ENCODE measurements at regions not wholly inside any gene's neighbourhood (a gene's known extent, or its start where the extent isn't known, plus 50 kb on each side); places are given as distances from the start of the nearest gene placed in this dataset.
A peak's percentile ranks its signal among the peaks of the same experiment; 100 is the strongest.
"Not testable (repeated sequence)": the region's sequence is repeated elsewhere in the genome, so short reads cannot be mapped to it uniquely, and the experiment has no call there.

DNA sequence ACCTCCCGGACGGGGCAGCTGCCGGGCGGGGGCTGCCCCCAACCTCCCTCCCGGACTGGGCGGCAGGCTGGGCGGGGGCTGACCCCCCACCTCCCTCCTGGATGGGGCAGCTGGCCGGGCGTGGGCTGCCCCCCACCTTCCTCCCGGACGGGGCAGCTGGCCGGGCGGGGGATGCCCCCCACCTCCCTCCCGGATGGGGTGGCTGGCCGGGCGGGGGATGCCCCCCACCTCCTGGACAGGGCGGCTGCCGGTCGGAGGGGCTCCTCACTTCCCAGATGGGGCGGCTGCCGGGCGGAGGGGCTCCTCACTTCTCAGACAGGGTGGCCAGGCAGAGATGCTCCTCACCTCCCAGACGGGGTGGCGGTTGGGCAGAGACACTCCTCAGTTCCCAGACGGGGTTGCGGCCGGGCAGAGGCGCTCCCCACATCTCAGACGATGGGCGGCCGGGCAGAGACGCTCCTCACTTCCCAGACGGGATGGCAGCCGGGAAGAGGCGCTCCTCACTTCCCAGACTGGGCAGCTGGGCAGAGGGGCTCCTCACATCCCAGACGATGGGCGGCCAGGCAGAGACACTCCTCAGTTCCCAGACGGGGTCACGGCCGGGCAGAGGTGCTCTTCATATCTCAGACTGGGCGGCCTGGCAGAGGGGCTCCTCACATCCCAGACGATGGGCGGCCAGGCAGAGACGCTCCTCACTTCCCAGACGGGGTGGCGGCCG, 691.1 kb downstream of the BRINP1 start:
- in situ Hi-C loops (cut with HindIII; ENCODE audit: low pct_ligation_motif_present, low pct_unique_long_range_greater_than_20kb, low sequenced_read_pairs); DNase-seq: not testable (repeated sequence)

DNA sequence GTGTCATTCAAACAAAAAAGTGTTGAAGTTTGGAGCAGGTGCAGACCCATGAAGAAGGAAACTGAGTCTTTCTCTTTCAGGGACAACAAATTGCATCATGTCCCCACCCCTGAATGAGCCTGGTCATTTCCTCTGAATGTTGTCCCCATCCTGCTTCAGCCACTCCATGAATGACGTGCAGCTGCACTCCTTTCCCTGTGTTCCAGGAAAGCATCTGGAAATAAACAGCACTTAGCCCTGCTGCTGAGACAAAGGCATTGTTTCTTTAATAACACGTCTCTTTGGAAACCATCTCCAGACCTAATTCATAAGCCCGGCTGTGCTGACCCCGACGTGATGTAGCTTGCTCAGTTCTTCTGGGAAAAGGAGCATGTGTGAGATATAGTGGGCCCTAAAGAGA, 682.3 kb downstream of the BRINP1 start:
- in situ Hi-C loops (cut with HindIII; ENCODE audit: low pct_ligation_motif_present, low pct_unique_long_range_greater_than_20kb, low sequenced_read_pairs), result no loop called here
- no peak for DNase-seq

DNA sequence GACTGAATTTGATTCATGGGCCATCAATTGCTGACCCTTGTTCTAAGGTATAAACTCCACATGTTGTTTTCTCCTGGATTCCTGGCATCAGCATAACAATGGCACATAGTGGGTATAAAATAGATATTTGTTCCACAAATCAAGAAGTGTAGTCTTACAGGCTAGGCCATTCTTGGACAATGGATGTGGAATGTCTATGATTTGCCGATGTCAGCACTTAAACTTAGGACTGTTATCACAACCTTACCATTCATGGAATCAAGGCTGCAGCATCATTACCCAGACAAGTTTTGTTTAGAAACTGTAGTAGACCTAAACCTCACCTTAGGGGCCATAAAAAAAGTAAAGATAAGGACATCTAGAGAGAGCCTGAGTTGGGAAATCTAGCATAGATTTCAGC, 680.0 kb downstream of the BRINP1 start:
- in situ Hi-C loops (cut with HindIII; ENCODE audit: low pct_ligation_motif_present, low pct_unique_long_range_greater_than_20kb, low sequenced_read_pairs), result no loop called here
- no peak for DNase-seq

DNA sequence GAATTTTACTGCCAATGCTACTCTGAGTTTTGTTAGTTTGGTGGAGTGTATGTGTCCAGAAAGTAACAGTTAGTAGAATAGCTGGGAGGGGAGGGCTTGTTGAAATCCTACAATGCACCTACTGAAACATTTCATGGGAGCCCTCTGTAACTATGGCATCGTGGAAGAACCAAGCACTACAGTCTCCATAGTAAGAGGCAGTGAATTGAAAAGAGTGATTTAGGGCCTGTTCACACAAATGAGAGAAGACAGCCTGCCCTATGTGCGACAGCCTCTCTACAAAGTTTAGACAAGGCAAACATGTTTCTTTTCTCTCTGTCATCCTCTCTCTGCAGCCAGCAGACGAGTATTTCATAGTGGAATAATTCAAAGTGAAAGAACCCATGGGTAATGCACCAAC, 676.6 kb downstream of the BRINP1 start:
- in situ Hi-C loops (cut with HindIII; ENCODE audit: low pct_ligation_motif_present, low pct_unique_long_range_greater_than_20kb, low sequenced_read_pairs), result no loop called here

DNA sequence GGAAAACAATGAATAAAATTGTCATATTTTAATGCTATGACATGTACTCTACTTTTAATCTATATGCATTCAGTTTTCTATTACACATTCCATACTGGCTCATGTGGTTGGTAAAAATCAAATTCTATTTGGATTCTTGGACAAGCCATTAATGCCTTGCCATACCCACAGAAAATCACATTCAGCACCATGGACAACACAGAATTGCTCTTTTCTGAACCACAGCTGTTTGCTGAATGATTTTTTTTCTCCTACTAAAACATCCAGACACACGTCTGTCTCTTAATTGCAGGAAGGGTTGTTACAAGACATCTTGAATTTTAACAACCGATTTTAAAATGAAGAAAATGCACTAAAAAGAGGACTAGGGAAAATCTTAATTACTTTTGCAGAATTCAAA, 675.6 kb downstream of the BRINP1 start:
- DNase-seq, result peak; percentile 33
- in situ Hi-C loops (cut with HindIII; ENCODE audit: low pct_ligation_motif_present, low pct_unique_long_range_greater_than_20kb, low sequenced_read_pairs), result no loop called here

More for the DNA sequence above, 676.6 kb downstream of the BRINP1 start:
- DNase-seq, result no peak

DNA sequence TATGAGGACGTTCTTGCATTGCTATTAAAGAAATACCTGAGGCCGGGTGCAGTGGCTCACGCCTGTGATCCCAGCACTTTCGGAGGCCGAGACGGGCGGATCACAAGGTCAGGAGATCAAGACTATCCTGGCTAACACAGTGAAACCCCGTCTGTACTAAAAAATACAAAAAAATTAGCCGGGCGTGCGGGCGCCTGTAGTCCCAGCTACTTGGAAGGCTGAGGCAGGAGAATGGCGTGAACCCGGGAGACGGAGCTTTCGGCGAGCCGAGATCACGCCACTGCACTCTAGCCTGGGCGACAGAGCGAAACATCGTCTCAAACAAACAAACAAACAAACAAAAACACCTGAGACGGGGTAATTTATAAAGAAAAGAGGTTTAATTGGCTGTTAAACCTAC, 674.0 kb downstream of the BRINP1 start:
- in situ Hi-C loops (cut with HindIII; ENCODE audit: low pct_ligation_motif_present, low pct_unique_long_range_greater_than_20kb, low sequenced_read_pairs); DNase-seq: not testable (repeated sequence)

DNA sequence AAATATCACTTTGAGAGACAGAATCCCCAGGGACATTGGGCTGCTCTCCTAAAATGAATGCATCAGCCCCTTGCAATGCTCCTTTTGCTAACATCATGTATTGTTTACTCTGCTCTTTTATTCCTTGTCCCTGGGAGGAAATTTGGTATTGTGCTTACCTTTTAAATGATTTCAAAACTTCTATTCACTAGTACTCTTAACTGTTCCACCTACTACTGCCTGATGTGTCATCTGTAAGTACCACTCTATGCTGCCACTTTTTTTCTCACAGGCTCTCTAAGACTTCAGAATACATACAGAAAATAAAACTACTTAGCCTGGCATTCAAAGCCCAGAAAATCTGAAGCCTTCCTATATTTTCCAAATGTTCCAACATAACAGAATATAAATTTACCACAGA, 667.2 kb downstream of the BRINP1 start:
- in situ Hi-C loops (cut with HindIII; ENCODE audit: low pct_ligation_motif_present, low pct_unique_long_range_greater_than_20kb, low sequenced_read_pairs), result no loop called here
- DNase-seq, result no peak

DNA sequence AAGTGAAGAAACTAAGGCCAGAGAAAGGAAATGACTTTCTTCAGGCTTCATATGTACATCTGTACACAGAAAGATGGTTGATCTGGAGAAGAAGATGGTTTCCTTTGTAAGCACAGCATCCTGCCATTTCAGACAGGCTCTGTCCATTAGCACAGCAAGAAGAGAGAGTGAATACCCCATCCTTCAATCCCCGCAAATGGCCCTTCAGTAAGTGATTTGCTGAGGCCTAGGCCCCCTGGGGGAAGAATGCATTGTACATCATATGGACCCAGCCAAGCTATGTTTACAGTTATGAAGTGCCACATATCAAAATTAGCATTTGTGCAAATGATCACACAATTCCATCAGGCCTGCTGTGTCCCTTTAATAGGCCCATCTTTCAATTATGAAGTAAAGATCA, 657.4 kb downstream of the BRINP1 start:
- in situ Hi-C loops (cut with HindIII; ENCODE audit: low pct_ligation_motif_present, low pct_unique_long_range_greater_than_20kb, low sequenced_read_pairs), result no loop called here
- DNase-seq, result no peak

DNA sequence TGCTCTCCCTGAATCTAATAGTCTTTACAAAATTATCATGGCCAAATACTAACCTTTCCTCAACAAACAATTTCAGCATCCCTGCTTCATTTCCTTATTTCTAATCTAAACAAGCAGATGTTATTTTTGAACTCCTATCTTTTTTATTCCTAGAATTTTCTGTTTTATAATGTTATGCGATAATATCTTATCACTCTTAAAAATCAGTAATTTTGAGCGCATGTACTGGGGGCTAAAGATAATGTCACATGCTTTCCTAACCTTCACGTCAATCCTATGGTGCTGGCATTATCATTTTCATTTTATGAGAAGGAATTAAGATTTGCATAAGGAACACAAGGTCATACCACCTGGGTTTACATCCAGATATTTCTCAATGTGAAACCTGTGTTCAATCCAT, 648.0 kb downstream of the BRINP1 start:
- in situ Hi-C loops (cut with HindIII; ENCODE audit: low pct_ligation_motif_present, low pct_unique_long_range_greater_than_20kb, low sequenced_read_pairs), result no loop called here
- no peak for DNase-seq

DNA sequence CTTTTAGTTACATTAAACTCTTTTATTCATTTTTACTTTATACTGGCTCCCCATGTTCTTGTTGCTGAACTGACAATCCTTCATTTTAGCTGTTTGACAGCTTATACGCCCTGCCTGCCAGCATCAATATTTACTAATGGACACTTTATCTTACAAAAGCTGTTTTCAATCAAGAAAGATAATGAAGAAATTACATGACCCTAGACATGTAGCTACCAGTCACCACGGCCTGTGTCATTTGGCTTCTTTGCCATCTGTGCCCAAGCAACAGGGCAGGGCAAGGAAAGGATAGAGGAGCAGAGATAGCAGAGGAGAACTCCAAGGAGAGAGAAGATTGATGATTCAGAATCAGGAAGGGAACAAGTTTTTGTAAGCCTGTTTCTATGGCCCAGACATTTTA, 647.3 kb downstream of the BRINP1 start:
- no peak for DNase-seq
- in situ Hi-C loops (cut with HindIII; ENCODE audit: low pct_ligation_motif_present, low pct_unique_long_range_greater_than_20kb, low sequenced_read_pairs), result no loop called here

DNA sequence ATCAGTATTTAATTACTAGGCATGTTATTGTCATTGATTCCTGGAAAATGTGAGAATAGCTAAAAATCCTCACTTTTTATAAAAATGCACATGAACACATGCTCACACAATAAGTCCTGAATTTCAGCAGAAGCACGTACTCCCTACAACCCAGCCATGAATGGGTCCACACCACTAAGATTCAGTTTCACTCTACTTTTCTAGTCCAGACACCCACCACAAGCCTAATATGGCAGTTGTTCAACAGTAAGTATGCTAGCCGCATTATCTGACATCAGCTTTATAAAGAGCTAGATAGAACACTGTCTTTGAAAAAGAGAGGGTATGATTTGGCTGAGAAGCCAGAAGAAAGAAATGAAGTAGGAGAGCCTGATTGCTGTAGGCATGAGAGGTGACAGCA, 639.3 kb downstream of the BRINP1 start:
- in situ Hi-C loops (cut with HindIII; ENCODE audit: low pct_ligation_motif_present, low pct_unique_long_range_greater_than_20kb, low sequenced_read_pairs), result no loop called here
- no peak for DNase-seq

DNA sequence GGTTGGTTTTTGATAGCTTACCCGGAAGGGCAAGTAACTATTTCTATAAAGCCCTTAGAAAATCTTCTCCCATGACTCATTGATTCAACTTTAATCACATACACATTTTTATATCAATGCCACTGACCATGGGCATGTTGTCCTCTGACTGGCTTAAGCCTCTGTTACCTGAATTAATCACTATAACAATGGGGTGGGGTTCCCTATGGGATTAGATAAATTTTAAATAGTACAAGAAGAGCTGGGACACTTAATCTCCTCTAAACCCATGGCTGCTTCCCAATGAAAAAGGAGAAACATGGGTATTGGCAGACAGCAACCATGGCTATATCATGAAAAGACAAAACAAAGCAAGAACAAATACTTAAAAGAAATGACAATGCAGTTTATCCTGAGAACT, 636.2 kb downstream of the BRINP1 start:
- in situ Hi-C loops (cut with HindIII; ENCODE audit: low pct_ligation_motif_present, low pct_unique_long_range_greater_than_20kb, low sequenced_read_pairs), result no loop called here
- DNase-seq, result no peak

DNA sequence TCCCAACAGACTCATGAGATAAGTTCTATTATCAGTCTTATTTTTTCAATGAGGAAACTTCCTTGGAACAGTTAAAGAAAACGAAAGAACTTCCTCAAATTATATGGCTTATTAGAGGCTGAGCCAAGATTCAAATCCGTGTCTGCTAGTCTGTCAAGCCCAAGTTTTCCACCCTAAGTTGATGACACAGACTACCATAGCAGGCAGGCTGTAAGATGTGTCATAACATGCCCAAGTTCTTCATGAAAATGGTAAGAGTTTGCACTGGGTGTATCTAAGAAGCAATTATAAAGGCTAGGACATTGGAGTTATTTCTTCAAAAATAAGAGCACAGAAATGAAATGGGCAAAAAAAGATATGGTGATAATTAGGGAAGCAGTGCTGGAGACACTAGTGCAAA, 634.5 kb downstream of the BRINP1 start:
- in situ Hi-C loops (cut with HindIII; ENCODE audit: low pct_ligation_motif_present, low pct_unique_long_range_greater_than_20kb, low sequenced_read_pairs), result no loop called here

DNA sequence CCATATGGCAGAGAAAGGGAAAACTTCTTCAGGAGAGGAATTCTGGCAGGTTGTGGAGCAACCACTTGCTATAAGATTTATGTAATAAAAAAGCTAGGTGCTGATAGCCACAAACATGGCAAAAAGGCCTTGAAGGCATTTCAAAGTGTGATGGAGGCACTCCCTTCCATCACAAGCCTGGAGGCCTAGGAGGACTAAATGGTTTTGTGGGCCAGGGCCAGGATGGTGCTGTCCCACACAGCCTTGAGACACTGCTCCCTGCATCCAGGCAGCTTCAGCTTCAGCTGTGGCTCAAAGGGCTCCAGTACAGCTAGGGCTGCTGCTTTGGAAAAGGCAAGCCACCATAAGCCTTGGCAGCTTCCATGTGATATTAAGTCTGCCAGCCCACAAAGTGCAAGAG, 632.8 kb downstream of the BRINP1 start:
- in situ Hi-C loops (cut with HindIII; ENCODE audit: low pct_ligation_motif_present, low pct_unique_long_range_greater_than_20kb, low sequenced_read_pairs), result no loop called here
- no peak for DNase-seq

More for the DNA sequence above, 634.5 kb downstream of the BRINP1 start:
- DNase-seq, result no peak

DNA sequence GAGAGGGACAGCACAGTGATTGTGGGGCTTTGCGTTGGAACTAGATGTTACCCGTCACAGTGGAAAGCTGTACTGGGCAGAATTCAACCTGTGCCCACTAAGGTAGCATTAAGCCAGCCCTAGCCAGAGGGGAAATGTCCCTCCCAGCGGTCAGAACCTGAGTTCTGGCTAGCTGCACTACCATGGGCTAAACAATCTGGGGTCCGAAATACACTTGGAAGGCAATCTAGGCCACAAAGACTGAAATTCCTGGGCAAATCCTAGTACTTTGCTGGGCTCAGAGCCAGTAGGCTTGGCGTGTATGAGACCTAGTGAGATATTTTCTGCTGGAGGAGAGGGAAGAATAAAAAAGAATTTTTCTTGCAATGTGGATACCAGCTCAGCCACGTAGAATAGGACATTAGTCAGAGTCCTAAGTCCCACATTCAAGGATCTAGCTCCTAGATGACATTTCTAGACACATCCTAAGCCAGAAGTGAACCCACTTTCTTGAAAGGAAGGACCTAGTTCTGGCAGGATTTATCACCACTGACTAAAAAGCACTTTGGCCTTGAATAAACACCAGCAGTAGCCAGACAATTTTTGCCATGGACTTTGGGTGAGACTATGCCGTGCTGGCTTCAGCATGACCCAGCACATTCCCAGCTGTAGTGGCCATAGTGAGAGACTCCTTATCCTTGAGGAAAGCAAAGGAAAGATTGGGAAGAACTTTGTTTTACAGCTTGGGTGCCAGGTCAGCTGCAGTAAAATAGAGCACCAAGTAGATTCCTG, 618.0 kb downstream of the BRINP1 start:
- in situ Hi-C loops (cut with HindIII; ENCODE audit: low pct_ligation_motif_present, low pct_unique_long_range_greater_than_20kb, low sequenced_read_pairs), result no loop called here
- no peak for DNase-seq

DNA sequence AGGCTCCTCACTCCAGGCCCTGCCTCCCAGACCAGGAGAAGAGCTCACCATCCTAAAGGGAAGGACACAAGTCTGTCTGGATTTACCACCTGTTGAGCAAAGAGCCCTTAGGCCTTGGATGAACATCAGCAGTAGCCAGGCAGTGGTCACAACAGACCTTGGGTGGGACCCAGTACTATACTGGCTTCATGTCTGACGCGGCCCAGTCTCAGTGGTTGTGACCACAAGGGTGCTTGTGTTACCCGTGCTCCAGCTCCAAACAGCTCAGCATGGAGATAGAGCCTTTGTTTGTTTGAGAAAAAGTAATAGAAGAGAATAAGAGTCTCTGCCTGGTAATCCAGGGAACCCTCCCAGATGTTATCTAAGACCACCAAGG, 617.4 kb downstream of the BRINP1 start:
- DNase-seq, result no peak
- in situ Hi-C loops (cut with HindIII; ENCODE audit: low pct_ligation_motif_present, low pct_unique_long_range_greater_than_20kb, low sequenced_read_pairs), result no loop called here

DNA sequence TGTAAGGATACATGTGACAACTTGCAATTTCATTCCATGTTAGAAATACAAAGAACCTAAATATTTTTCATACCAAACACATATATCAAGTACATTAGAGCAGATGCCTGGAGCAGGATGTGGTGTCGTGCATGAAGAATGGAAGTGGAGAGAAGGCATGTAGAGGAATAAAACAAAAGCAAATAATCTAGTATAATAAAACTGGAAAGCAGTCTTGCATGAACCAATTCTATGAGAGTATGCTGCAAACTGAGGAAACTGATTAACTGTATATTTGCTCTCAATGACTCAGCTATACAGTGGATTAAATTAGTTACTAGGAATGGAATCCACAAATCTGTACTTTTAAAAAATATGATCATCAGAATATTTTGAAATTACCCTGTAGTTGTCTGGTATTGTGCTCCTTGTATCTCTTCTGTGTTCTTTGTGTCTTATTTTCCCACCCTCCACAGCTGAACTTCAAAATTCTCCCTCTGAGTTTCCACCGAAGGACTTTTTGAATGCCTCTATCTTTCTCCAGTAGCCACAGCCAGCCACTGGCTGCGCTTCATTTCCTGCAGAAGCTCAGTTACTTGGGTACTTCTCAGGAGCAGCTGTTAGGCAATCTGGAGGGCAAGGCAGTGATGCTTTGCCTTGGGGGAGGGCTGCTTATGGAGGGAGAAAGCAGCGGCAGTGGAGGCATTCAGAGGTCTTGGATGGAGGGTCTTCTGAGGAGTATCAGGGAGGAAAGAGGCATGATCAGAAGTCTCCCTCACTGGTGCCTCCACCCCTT, 608.0 kb downstream of the BRINP1 start:
- in situ Hi-C loops (cut with HindIII; ENCODE audit: low pct_ligation_motif_present, low pct_unique_long_range_greater_than_20kb, low sequenced_read_pairs), result no loop called here
- DNase-seq, result no peak

DNA sequence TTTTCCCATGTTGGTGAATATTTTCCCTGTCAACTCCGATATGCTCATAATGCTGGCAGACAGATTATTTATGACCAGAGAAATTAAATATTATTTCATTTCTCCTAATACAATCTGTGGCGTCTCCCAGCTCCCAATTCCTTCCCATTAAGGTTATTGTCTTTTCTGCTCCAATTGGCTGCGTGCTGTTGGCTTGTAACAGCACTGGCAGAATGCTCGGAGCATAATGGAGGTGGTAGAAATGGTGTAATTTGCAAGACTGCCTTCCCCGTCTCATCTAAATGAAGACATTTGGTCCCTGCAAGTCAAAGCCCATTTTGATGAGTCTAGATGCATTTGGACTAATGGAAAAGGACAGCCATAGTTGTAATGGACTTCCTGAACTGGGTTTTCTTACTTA, 601.7 kb downstream of the BRINP1 start:
- DNase-seq, result no peak
- in situ Hi-C loops (cut with HindIII; ENCODE audit: low pct_ligation_motif_present, low pct_unique_long_range_greater_than_20kb, low sequenced_read_pairs), result no loop called here

DNA sequence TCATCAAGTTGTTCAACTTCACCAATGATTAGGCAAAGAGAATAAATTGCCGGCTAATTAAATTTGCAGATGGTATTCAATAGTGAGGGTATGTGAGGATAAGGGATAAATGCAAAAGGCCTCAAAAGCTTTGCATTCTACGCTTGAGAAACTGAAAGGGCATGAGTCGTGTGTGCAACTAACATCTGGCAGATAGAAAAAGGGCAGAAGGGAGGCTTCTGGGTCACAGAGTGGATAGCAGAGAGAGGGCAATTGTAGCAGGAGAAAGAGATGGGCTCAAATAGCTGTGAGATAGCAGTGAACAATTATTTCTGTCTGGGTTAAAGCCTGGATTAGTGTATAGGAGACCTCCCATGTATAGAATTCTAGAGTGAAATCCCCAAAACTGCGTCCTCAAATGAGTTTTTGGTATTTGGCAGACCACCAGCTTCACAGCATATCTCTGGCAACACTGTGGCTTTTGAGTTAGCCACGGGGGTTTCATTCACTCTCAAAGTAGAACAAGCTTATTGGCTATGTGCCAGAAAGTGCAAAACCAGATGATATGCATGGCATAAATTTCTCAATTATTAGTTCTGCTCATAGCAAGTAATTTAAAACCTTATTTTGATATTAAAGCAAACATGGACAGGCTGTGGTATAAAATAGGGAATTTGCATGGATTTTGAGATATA, 586.3 kb downstream of the BRINP1 start:
- no peak for DNase-seq
- in situ Hi-C loops (cut with HindIII; ENCODE audit: low pct_ligation_motif_present, low pct_unique_long_range_greater_than_20kb, low sequenced_read_pairs), result no loop called here
